Skeletal muscle satellite cell (primary cell): ENCODE measurements at regions not wholly inside any gene's neighbourhood (a gene's known extent, or its start where the extent isn't known, plus 50 kb on each side); places are given as distances from the start of the nearest gene placed in this dataset.

Experiments
- H3K27me3 ChIP-seq: 2 replicates; pipeline ENCODE4 v1.7.0; 2013; ENCODE audit warnings: low read length; ENCODE audit not compliant: control insufficient read depth, insufficient read depth
- H3K36me3 ChIP-seq: 2 replicates; pipeline ENCODE4 v1.7.0; 2013; ENCODE audit warnings: mild to moderate bottlenecking, control low read depth, low read length; ENCODE audit not compliant: insufficient read depth
- H3K4me1 ChIP-seq: 2 replicates; pipeline ENCODE4 v1.7.0; 2013; ENCODE audit warnings: low read length; ENCODE audit not compliant: control insufficient read depth, insufficient read depth
- H3K4me2 ChIP-seq: 2 replicates; pipeline ENCODE4 v1.7.0; 2013; ENCODE audit warnings: mild to moderate bottlenecking, low read length
- H3K4me3 ChIP-seq: 2 replicates; pipeline ENCODE4 v1.7.0; 2013; ENCODE audit warnings: low read length
- H3K9ac ChIP-seq: 2 replicates; pipeline ENCODE4 v1.7.0; 2013; ENCODE audit warnings: mild to moderate bottlenecking, low read depth, low read length, moderate library complexity
- H3K9me3 ChIP-seq: replicated peaks from 2 replicates; pipeline ENCODE4 v1.7.0; 2013; ENCODE audit warnings: mild to moderate bottlenecking, control low read depth, low read length

DNA sequence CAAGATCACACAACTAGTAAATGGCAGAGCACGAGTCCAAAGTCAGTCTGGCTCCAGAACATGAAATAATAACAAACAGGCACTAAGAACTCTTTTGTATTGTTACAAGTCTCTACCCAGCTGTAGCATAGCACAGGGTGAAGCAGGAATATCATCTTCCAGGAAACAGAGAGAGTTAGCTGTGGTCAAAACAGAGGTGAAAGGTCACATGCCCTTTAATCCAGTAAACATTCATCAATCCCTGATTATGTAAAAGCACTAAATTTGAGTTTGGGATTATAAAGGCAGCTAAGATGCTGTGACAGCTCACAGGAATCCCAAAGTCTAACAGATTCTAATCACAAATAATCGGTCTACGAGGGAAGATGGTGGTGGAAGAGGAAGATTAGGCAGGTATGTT, 133.0 kb upstream of the ASTN2 start:
- H3K4me1 ChIP-seq = no peaks in the 10 kb centered on the region
- peaks cover 8% of the 10 kb centered on the region for H3K27me3 ChIP-seq
- no peak overlapping the region for H3K4me3 ChIP-seq
- H3K4me2 ChIP-seq = no peak overlapping the region
- H3K36me3 ChIP-seq = no peaks in the 10 kb centered on the region
- no peak overlapping the region for H3K9ac ChIP-seq
- no peaks in the 10 kb centered on the region for H3K9me3 ChIP-seq

DNA sequence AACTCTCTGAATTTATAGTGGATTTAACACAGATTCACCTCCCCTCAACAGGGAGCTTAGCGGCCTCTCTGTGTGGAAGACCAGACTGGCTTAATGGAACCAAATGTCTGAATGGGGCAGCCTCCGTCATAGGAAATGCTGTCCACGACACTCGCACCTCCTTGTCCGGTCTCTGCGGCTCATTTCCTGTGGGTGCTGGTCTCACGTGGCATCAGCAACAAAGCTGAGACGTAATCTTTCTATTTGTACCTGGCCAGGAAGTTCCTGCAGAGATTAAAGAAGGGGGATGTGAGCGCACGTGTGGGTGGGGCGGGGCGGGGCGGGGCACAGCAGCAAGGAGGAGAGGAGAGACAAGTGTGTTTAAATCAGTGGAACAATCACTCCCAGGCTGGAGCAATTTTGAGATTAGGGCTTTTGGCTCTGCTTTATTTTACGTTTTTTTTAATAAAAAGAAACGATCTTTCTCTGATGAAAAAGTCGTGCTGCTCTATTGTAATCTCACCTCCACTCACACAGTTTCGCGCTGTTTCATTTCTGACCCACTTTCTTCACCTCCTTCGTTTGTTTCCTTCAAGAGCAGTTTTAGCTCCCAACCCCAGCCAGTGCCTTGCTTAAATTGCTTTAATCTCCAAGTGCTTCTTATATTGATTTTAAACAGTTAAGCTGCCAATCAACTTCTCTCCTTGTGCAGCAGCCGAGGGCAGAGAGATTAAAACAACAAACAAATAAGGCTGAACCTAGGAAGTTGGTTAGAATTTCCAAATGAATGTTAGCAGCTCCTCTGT, 132.2 kb upstream of the ASTN2 start:
- no peaks in the 10 kb centered on the region for H3K36me3 ChIP-seq
- H3K9ac ChIP-seq = no peak overlapping the region
- H3K4me3 ChIP-seq = no peak overlapping the region

DNA sequence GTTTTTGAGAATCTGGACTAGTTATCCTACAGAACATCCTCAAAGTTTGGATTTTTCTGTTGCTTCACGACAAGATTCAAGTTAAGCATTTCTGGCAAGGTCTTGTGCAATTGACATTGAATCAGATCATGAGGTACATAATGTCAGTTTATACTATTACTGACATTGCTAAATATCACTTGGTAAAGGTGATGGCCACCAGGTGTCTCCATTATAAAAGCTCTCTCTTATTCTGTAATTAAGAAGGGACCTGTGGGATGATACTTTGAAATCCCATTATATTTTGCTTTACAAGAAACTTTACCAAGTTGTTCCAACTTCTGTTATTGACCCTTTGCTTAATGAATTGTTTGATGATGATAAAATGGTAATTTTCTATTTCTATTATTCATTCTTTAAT, 131.0 kb upstream of the ASTN2 start:
- Histone ChIP-seq H3K4me2 (no peak overlapping the region), H3K9ac (no peak overlapping the region), H3K27me3 (peaks cover 8% of the 10 kb centered on the region), H3K36me3 (no peaks in the 10 kb centered on the region), H3K9me3 (no peaks in the 10 kb centered on the region), H3K4me3 (no peak overlapping the region), H3K4me1 (no peaks in the 10 kb centered on the region)

More for the DNA sequence above, 132.2 kb upstream of the ASTN2 start:
- peaks cover 8% of the 10 kb centered on the region for H3K27me3 ChIP-seq
- H3K4me2 ChIP-seq = peak overlapping the region; percentile 27
- H3K4me1 ChIP-seq = no peaks in the 10 kb centered on the region
- H3K9me3 ChIP-seq = no peaks in the 10 kb centered on the region

DNA sequence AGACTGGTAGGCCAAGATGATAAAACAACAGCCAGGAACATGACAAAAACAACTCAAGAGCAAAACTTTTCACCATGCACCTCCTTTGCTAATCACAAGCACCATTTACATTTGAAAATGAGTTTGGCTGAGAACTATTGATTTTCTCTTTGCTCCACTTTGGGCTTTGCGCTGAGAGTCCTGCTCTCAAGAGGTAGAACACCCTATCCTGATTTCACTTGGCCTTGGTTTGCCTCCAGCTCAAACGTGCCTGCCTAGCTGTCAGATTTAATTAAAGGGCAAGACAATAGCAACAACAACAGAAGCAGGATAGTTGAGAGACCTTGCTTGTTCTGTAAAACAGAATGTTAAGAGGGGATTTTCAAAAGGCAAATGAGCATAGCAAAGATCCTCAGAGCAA, 128.2 kb upstream of the ASTN2 start:
- Histone ChIP-seq H3K4me3 (no peak overlapping the region), H3K4me1 (no peaks in the 10 kb centered on the region), H3K4me2 (no peak overlapping the region), H3K36me3 (no peaks in the 10 kb centered on the region), H3K27me3 (no peaks in the 10 kb centered on the region), H3K9me3 (no peaks in the 10 kb centered on the region), H3K9ac (no peak overlapping the region)

DNA sequence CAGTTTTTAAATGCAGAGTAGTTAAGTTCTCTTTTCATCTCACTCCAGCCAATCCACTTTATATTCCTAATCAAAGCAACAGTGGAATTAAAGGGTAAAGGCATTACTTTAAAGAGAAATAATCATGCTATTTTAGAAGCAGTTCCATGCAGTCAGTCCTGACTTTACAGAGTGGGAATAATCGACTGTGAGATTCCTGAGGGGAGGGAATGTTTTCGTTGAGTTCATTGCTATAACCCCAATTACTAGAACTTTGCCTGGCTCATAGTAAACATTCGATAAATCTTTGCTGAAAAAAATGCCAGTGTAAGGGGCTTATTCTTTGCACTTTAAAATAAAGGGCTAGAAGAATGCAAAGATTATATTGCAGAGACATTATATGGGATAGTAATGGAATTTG, 127.2 kb upstream of the ASTN2 start:
- Histone ChIP-seq H3K27me3 (no peaks in the 10 kb centered on the region), H3K4me3 (no peak overlapping the region), H3K36me3 (no peaks in the 10 kb centered on the region), H3K4me2 (no peak overlapping the region), H3K9me3 (no peaks in the 10 kb centered on the region), H3K9ac (no peak overlapping the region), H3K4me1 (no peaks in the 10 kb centered on the region)

DNA sequence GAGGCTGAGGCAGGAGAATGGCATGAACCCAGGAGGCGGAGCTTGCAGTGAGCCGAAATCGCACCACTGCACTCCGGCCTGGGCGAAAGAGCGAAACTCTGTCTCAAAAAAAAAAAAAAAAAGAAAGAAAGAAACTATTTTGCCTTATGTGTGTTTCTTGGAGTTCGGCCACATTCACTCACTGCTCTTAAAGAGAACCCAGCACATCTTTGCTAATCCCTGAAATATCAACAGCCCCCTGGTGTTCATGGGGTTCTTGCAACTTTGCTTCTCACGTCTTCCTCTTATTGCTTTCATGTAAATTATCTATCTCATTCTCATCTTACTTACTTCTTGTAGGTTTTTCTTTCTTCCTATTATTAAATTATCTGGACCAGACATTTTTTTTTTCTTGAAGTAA, 126.3 kb upstream of the ASTN2 start:
- H3K4me2 ChIP-seq = no peak overlapping the region
- no peak overlapping the region for H3K9ac ChIP-seq
- H3K4me1 ChIP-seq = no peaks in the 10 kb centered on the region
- no peak overlapping the region for H3K4me3 ChIP-seq
- no peaks in the 10 kb centered on the region for H3K9me3 ChIP-seq
- no peaks in the 10 kb centered on the region for H3K36me3 ChIP-seq
- H3K27me3 ChIP-seq = no peaks in the 10 kb centered on the region

DNA sequence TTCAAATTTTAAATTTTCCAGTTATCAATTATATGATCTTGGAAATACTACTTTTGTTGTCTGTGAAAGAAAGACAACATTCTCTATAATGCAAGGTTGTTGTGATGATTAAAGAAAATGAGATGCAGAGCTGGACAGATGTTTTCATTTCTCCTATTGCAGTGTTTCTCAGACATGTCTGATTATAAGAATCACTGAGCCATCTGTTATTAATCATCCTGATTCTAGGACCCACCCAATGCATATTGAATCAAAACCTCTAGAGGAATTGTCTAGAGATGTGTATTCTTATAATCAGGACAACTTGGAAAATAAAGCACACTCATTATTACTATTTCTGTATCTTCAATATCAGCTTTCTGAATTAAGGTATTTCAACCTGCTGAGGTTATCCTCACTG, 121.1 kb upstream of the ASTN2 start:
- no peaks in the 10 kb centered on the region for H3K36me3 ChIP-seq
- no peak overlapping the region for H3K9ac ChIP-seq
- no peaks in the 10 kb centered on the region for H3K4me1 ChIP-seq
- H3K27me3 ChIP-seq = no peaks in the 10 kb centered on the region
- no peaks in the 10 kb centered on the region for H3K9me3 ChIP-seq
- no peak overlapping the region for H3K4me3 ChIP-seq
- H3K4me2 ChIP-seq = no peak overlapping the region

DNA sequence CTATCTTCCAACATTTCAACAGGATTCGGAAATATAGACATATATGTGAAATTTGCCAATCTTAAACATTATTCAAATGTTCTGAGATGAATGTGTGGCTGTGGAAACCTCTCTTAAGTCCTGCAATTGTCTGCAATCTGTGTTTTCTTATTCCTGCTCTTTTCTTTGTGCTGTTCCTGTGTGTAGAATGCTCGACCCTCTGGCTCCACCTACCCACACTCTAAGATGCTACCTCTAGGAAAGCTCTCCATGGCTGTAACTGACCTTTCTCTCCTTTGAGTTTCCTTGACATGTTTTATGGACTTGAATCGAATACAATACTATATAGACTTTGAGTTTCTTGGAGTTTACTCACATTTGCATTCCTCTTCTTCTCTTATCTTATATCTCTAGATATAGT, 120.6 kb upstream of the ASTN2 start:
- Histone ChIP-seq H3K4me2 (no peak overlapping the region), H3K27me3 (no peaks in the 10 kb centered on the region), H3K9me3 (no peaks in the 10 kb centered on the region), H3K9ac (no peak overlapping the region), H3K4me1 (no peaks in the 10 kb centered on the region), H3K4me3 (no peak overlapping the region), H3K36me3 (no peaks in the 10 kb centered on the region)

DNA sequence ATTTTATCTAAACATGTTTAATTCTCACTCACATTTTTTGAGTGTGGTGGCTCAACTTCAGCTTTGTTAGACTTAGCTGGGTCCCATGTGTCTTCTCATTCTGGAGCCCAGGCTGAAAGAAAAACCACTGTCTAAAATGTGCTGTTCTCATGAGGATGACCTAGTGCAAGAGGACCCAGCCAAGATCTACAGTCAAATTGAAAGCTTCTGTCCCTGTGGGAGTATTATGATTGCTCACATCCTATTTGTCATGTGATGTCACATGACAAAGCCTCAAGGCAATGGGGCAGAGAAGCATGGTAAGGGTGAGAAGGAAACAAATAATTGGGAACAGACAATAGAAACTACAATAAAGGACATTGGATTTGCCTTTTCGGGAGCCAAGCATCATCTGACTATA, 113.4 kb upstream of the ASTN2 start:
- H3K27me3 ChIP-seq = no peaks in the 10 kb centered on the region
- H3K9ac ChIP-seq = no peak overlapping the region
- no peak overlapping the region for H3K4me3 ChIP-seq
- H3K36me3 ChIP-seq = no peaks in the 10 kb centered on the region
- H3K4me1 ChIP-seq = no peaks in the 10 kb centered on the region
- no peak overlapping the region for H3K4me2 ChIP-seq
- H3K9me3 ChIP-seq = no peaks in the 10 kb centered on the region

DNA sequence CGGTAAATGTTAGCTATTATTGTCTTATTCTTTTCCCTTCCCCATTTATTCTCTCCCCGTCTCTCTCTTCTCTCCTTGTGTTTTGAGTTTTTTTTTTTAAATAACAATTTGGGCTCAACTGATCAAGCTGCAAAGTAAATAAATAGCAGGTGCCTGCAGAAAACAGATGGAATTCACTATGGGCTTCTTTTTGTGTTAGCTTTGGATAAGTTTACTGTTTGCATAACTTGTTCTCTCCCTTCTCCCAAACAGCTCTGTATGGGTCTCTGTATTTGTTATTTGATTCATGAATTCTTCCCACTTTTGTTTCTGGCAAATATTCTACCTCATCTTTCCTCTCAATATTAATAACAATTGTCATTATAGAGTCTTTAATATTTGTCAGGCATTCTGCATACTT, 111.8 kb upstream of the ASTN2 start:
- Histone ChIP-seq H3K4me2 (no peak overlapping the region), H3K27me3 (peaks cover 2% of the 10 kb centered on the region), H3K9ac (no peak overlapping the region), H3K9me3 (no peaks in the 10 kb centered on the region), H3K4me3 (no peak overlapping the region), H3K36me3 (no peaks in the 10 kb centered on the region), H3K4me1 (no peaks in the 10 kb centered on the region)

DNA sequence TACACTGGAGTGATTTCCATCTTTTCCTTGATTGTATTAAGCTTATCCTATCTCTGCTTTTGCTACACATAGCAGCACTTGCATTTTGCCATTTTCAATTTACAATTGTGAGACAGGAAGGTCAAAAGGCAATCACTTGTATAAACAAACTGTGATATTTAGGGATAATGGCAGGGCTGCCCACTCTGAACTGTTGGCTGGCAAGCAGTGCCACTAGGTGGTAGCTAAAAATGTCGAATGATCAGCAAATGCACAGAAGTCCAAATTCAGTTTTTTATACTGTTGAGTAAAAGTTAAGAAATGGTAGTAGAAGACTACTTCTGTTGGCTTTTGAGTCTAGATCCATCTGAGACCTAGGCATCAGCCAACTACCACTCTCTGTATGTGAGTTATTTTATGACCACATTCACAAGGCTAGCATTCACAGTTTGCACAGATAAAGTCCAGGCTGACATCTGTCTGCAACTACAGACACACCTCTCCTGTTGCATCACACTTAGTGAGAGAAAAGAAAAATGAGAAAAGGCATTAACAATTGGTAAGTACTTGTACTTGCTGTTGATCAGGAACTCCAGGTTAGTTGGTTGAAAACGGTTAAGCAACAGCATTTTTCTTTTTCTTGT, 108.8 kb upstream of the ASTN2 start:
- Histone ChIP-seq H3K4me1 (no peaks in the 10 kb centered on the region), H3K9me3 (no peaks in the 10 kb centered on the region), H3K9ac (no peak overlapping the region), H3K4me3 (no peak overlapping the region), H3K27me3 (peaks cover 3% of the 10 kb centered on the region), H3K4me2 (no peak overlapping the region), H3K36me3 (no peaks in the 10 kb centered on the region)

DNA sequence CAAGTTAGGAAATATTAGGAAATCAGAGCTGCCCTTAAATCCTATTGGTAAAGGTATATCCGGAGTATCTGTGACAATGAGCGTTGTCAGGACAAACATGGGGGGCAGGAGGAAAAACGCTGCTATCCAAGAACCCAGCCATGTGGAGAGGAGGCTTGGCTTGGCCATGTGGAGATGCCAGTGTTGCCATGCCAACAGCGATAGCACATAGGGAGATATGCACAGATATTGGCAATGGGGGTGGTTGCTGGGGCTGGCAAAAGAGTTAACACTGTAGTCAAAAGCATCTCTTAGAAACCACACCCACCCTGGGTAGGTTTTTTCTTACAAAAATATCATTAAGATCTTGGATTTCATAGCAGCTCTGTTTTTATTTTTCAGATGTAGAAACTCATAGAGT, 106.4 kb upstream of the ASTN2 start:
- H3K9me3 ChIP-seq = no peaks in the 10 kb centered on the region
- no peak overlapping the region for H3K9ac ChIP-seq
- no peaks in the 10 kb centered on the region for H3K4me1 ChIP-seq
- peaks cover 3% of the 10 kb centered on the region for H3K27me3 ChIP-seq
- no peaks in the 10 kb centered on the region for H3K36me3 ChIP-seq
- H3K4me2 ChIP-seq = no peak overlapping the region
- H3K4me3 ChIP-seq = no peak overlapping the region
